BJ (cell line): ENCODE measurements at regions not wholly inside any gene's neighbourhood (a gene's known extent, or its start where the extent isn't known, plus 50 kb on each side); places are given as distances from the start of the nearest gene placed in this dataset.
"Not testable (repeated sequence)": the region's sequence is repeated elsewhere in the genome, so short reads cannot be mapped to it uniquely, and the experiment has no call there.

Experiments used
- CTCF ChIA-PET: fragments of 350-600 bp; formaldehyde crosslinking; extraction: SDS; loops from one replicate; lab custom pipeline; 2021; ENCODE audit warnings: antibody characterized with exemption, inconsistent platforms; lab: Yijun Ruan, JAX
- POLR2A ChIA-PET: fragments of 300-600 bp; sonication (Branson Sonifier 250); formaldehyde crosslinking; extraction: SDS; loops from one replicate; lab custom pipeline; 2021; ENCODE audit warnings: antibody characterized with exemption; lab: Charles Lee
- DNase-seq: peaks from one replicate; pipeline ENCODE4 v3.0.0-alpha.2; 2011; ENCODE audit warnings: low read depth
- H3K27me3 ChIP-seq: 2 replicates; pipeline ENCODE4 v1.6.0; 2011; ENCODE audit warnings: low read length; ENCODE audit not compliant: control insufficient read depth, insufficient read depth
- H3K36me3 ChIP-seq: 2 replicates; pipeline ENCODE4 v1.5.1; 2011; ENCODE audit warnings: low read length; ENCODE audit not compliant: control insufficient read depth, insufficient read depth
- H3K4me3 ChIP-seq: 2 replicates; pipeline ENCODE4 v1.5.1; 2011; ENCODE audit warnings: low read depth, mild to moderate bottlenecking, control low read depth, low read length
- CTCF ChIP-seq: IDR thresholded peaks from 2 replicates; pipeline ENCODE4 v1.5.1; 2011; ENCODE audit warnings: low read depth, mild to moderate bottlenecking, control low read depth, inconsistent platforms, low read length, moderate library complexity; ENCODE audit not compliant: insufficient read depth

- H3K4me3 ChIP-seq, result no peak overlapping the region
- H3K27me3 ChIP-seq, result no peaks in the 10 kb centered on the region
- TF ChIP-seq CTCF, result no peak
- no peak for DNase-seq
- H3K36me3 ChIP-seq, result no peaks in the 10 kb centered on the region
- ChIA-PET POLR2A (no interaction called here), CTCF (no interaction called here)
These were observed 771.7 kb downstream of the NOVA1 start for GRCh38 chr14:25826105-25826504.

- Histone ChIP-seq H3K27me3 (no peaks in the 10 kb centered on the region), H3K36me3 (no peaks in the 10 kb centered on the region), H3K4me3 (no peak overlapping the region)
- CTCF ChIA-PET, result no interaction called here
- TF ChIP-seq CTCF, result no peak
- no peak for DNase-seq
- POLR2A ChIA-PET, result no interaction called here
These were observed 770.4 kb upstream of the STXBP6 start for GRCh38 chr14:25820368-25820767.

GRCh38 chr14:25814622-25815021 lies 764.7 kb upstream of the STXBP6 start:
- DNase-seq, H3K4me3 ChIP-seq, H3K36me3 ChIP-seq, CTCF ChIA-PET, POLR2A ChIA-PET, H3K27me3 ChIP-seq: not testable (repeated sequence)

- Histone ChIP-seq H3K27me3 (no peaks in the 10 kb centered on the region), H3K4me3 (no peak overlapping the region), H3K36me3 (no peaks in the 10 kb centered on the region)
- POLR2A ChIA-PET, result no interaction called here
- no peak for TF ChIP-seq CTCF
- no peak for DNase-seq
- CTCF ChIA-PET, result no interaction called here
These were observed 753.6 kb upstream of the STXBP6 start for GRCh38 chr14:25803386-25804018.

GRCh38 chr14:25800841-25801240 lies 750.9 kb upstream of the STXBP6 start:
- Histone ChIP-seq H3K27me3 (no peaks in the 10 kb centered on the region), H3K36me3 (no peaks in the 10 kb centered on the region), H3K4me3 (no peak overlapping the region)
- TF ChIP-seq CTCF, result no peak
- CTCF ChIA-PET, result no interaction called here
- DNase-seq, result no peak
- POLR2A ChIA-PET, result no interaction called here

GRCh38 chr14:25788252-25788651 lies 738.3 kb upstream of the STXBP6 start:
- no peaks in the 10 kb centered on the region for H3K27me3 ChIP-seq
- ChIA-PET CTCF (no interaction called here), POLR2A (no interaction called here)
- no peak overlapping the region for H3K4me3 ChIP-seq
- no peak for DNase-seq
- TF ChIP-seq CTCF, result no peak
- no peaks in the 10 kb centered on the region for H3K36me3 ChIP-seq
